ENCODE measurements at regions not wholly inside any gene's neighbourhood (a gene's known extent, or its start where the extent isn't known, plus 50 kb on each side); places are given as distances from the start of the nearest gene placed in this dataset.

- Mint-ChIP-seq H3K36me3 (ENCODE audit: low read depth) (no peaks in the 10 kb centered on the region), H3K9me3 (no peaks in the 10 kb centered on the region), H3K27ac (no peak overlapping the region), H3K4me3 (no peak overlapping the region), H3K27me3 (ENCODE audit: low read depth) (peaks cover 16% of the 10 kb centered on the region), H3K4me1 (ENCODE audit: low read depth) (no peaks in the 10 kb centered on the region)
- intact Hi-C loops (cut with micrococcal nuclease), result no loop called here
- no peak for DNase-seq
- CTCF ChIA-PET, result no interaction called here
Observed at GRCh38 chr7:121574109-121574508, 178.0 kb upstream of the FAM3C start.

DNA sequence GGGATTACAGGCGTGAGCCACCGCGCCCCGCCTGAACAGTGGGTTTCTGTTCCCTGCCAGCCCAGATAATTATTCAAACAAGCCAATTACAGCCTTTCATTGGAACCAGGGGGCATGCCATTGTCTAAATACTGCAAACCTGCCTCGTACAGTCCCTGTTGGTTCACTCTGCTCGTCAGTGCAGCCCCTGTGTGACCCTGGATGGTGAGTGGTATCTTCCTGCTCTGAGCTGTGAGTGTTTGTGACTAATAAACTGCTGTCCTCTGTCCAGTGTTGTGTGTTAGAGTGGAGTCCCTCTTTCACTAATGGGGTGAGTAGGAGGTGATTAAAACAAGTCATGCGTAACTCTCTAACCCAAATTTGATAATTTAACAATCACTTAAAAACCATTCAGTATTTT, 176.5 kb upstream of the FAM3C start:
- no peak overlapping the region for H3K4me3 Mint-ChIP-seq
- H3K36me3 Mint-ChIP-seq (ENCODE audit: low read depth), result no peaks in the 10 kb centered on the region
- intact Hi-C loops (cut with micrococcal nuclease), result no loop called here
- no peak overlapping the region for H3K27ac Mint-ChIP-seq
- CTCF ChIA-PET, result no interaction called here
- no peaks in the 10 kb centered on the region for H3K9me3 Mint-ChIP-seq
- H3K4me1 Mint-ChIP-seq (ENCODE audit: low read depth), result no peaks in the 10 kb centered on the region
- DNase-seq, result no peak
- peaks cover 18% of the 10 kb centered on the region for H3K27me3 Mint-ChIP-seq (ENCODE audit: low read depth)

DNA sequence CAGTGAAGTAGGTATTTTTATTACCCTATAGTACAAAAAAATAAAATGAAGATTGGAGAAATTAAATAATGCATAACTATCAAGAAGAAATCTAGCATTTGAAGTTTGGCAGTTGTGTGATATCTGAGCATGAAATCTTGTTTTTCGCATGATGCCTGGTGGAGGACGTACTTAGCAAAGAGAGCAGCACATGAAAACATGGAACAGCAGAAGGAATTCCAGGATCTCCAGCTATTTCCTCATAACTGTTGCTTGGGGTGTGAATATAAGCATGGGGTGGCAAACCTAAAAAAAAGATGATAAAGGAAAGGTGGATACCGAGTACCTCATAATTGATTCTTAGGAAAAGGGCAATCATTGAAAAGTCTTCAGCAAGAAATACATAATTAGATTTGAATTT, 174.3 kb upstream of the FAM3C start:
- Mint-ChIP-seq H3K4me1 (ENCODE audit: low read depth) (no peaks in the 10 kb centered on the region), H3K36me3 (ENCODE audit: low read depth) (no peaks in the 10 kb centered on the region), H3K27me3 (ENCODE audit: low read depth) (peaks cover 11% of the 10 kb centered on the region), H3K4me3 (no peak overlapping the region), H3K9me3 (no peaks in the 10 kb centered on the region), H3K27ac (no peak overlapping the region)
- no peak for DNase-seq
- intact Hi-C loops (cut with micrococcal nuclease), result no loop called here
- CTCF ChIA-PET, result no interaction called here

DNA sequence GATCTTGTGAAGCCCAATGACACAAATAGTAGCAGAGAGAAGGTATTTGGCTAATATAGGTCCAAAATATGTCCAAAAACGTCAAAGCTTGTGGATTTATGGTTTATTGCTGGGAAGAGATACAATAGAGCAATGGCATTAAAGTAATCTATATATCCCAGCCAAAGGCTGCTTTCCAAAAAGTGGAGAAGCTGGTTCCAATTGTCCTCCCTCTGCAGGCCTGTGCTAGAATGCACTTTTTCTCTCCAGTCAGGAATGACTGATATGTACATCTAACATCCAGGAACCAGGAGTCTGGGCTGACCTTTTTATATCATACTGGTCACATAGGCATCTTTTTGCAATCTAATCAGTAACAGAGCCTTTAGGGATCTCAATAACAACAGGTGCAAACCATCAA, 167.1 kb upstream of the FAM3C start:
- no peaks in the 10 kb centered on the region for H3K4me1 Mint-ChIP-seq (ENCODE audit: low read depth)
- no peaks in the 10 kb centered on the region for H3K27me3 Mint-ChIP-seq (ENCODE audit: low read depth)
- CTCF ChIA-PET, result no interaction called here
- H3K9me3 Mint-ChIP-seq, result no peaks in the 10 kb centered on the region
- no peak overlapping the region for H3K4me3 Mint-ChIP-seq
- DNase-seq, result no peak
- H3K27ac Mint-ChIP-seq, result no peak overlapping the region
- H3K36me3 Mint-ChIP-seq (ENCODE audit: low read depth), result no peaks in the 10 kb centered on the region
- intact Hi-C loops (cut with micrococcal nuclease), result no loop called here

DNA sequence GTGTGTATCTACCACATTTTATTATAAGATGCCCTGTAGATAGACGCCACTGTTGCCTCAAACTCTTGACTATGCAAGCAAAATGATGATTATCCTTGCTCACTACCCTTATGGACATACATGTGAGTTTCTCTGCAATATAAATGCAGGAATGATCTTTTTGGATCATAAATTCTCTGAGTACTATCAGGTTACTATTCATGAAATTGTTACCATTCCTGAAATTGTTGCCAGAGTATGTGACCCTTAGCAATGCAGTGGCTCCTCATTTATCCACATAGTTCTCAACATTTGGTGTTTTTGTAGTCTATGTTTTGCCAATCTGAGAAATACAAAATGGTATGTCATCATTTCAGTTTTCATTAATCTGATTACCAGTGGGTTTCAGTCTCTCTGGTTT, 166.2 kb upstream of the FAM3C start:
- no peaks in the 10 kb centered on the region for H3K4me1 Mint-ChIP-seq (ENCODE audit: low read depth)
- H3K27me3 Mint-ChIP-seq (ENCODE audit: low read depth), result no peaks in the 10 kb centered on the region
- H3K36me3 Mint-ChIP-seq (ENCODE audit: low read depth), result no peaks in the 10 kb centered on the region
- CTCF ChIA-PET, result no interaction called here
- no peaks in the 10 kb centered on the region for H3K9me3 Mint-ChIP-seq
- no peak overlapping the region for H3K27ac Mint-ChIP-seq
- DNase-seq, result no peak
- intact Hi-C loops (cut with micrococcal nuclease), result no loop called here
- H3K4me3 Mint-ChIP-seq, result no peak overlapping the region

- Mint-ChIP-seq H3K27ac (no peak overlapping the region), H3K27me3 (ENCODE audit: low read depth) (no peaks in the 10 kb centered on the region), H3K4me3 (no peak overlapping the region), H3K9me3 (no peaks in the 10 kb centered on the region), H3K4me1 (ENCODE audit: low read depth) (no peaks in the 10 kb centered on the region), H3K36me3 (ENCODE audit: low read depth) (no peaks in the 10 kb centered on the region)
- DNase-seq, result no peak
- CTCF ChIA-PET, result interaction anchor here (0.6 kb wide), 1 partner anchor 95 kb away, joined by 3 read pairs; no protein-coding TSS in a partner anchor
- intact Hi-C loops (cut with micrococcal nuclease), result no loop called here
Observed at GRCh38 chr7:121561717-121562116, 165.6 kb upstream of the FAM3C start.

DNA sequence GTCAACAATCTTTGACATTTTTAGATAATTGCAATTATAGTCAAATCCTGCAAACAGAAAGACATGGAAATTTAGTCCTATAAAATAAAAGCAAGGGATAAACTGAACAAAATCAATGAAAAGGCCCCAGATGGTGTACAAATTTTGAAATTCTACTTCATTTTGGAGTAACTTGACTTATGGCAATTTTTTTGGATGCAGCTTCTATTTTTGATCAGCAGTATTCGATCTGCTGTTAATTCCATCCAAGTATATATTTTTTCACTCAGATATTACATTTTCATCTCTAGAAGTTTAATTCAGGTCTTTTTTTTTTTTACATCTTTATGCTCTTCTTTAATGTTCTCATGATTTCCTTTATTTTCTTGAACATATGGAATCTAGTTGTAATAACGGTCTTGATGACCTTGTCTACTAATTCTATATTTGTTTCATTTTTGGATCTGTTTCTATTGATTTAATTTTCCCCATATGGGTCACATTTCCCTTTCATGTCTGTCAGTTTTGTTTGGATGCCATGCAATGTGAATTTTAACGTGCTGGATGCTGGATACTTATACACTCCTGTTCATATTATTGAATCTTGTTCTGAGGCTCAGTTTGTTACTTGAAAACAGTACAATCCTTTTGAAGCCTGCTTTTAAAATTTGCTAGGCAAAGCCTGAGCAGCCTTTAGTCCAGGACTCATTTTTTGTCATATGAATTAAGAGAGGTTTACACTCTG, 164.3 kb upstream of the FAM3C start:
- DNase-seq, result no peak
- H3K4me3 Mint-ChIP-seq, result no peak overlapping the region
- no peaks in the 10 kb centered on the region for H3K36me3 Mint-ChIP-seq (ENCODE audit: low read depth)
- H3K9me3 Mint-ChIP-seq, result no peaks in the 10 kb centered on the region
- no peaks in the 10 kb centered on the region for H3K27me3 Mint-ChIP-seq (ENCODE audit: low read depth)
- CTCF ChIA-PET, result interaction anchor here (0.9 kb wide), 1 partner anchor 12 kb away, joined by 5 read pairs; no protein-coding TSS in a partner anchor
- intact Hi-C loops (cut with micrococcal nuclease), result no loop called here
- H3K4me1 Mint-ChIP-seq (ENCODE audit: low read depth), result no peaks in the 10 kb centered on the region
- no peak overlapping the region for H3K27ac Mint-ChIP-seq

DNA sequence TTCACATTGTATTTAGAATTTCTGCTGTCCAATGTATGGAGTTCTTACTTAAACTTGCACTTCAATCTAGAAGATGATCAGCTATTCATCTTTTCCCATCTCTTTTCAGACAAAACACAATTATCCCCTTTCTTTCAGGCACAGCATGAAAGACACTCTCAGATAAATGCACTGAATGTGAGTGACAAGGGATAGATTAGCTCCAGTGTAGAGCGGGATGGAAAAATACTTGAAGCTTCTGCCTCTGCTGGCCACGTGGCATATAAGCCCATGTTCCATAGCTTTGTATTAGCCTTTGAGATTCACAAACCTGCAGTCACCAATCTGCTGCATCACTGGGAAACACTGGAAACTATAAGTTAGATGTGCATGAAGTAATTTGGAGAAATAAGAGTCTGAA, 162.2 kb upstream of the FAM3C start:
- H3K4me3 Mint-ChIP-seq, result no peak overlapping the region
- CTCF ChIA-PET, result interaction anchor here (1.0 to 2.0 kb wide), 4 partner anchors 10 to 184 kb away, joined by 3 to 5 read pairs (median 3); partner anchors contain the start of gene FAM3C
- H3K9me3 Mint-ChIP-seq, result no peaks in the 10 kb centered on the region
- H3K27ac Mint-ChIP-seq, result no peak overlapping the region
- intact Hi-C loops (cut with micrococcal nuclease), result no loop called here
- H3K36me3 Mint-ChIP-seq (ENCODE audit: low read depth), result no peaks in the 10 kb centered on the region
- DNase-seq, result no peak
- peaks cover 2% of the 10 kb centered on the region for H3K27me3 Mint-ChIP-seq (ENCODE audit: low read depth)
- no peaks in the 10 kb centered on the region for H3K4me1 Mint-ChIP-seq (ENCODE audit: low read depth)

- Mint-ChIP-seq H3K4me3 (no peak overlapping the region), H3K4me1 (ENCODE audit: low read depth) (no peaks in the 10 kb centered on the region), H3K27me3 (ENCODE audit: low read depth) (peaks cover 2% of the 10 kb centered on the region), H3K36me3 (ENCODE audit: low read depth) (no peaks in the 10 kb centered on the region), H3K27ac (no peak overlapping the region), H3K9me3 (no peaks in the 10 kb centered on the region)
- intact Hi-C loops (cut with micrococcal nuclease), result no loop called here
- CTCF ChIA-PET, result interaction anchor here (1.1 to 2.0 kb wide), 4 partner anchors 9 to 189 kb away, joined by 3 to 5 read pairs (median 4); no protein-coding TSS in a partner anchor
- no peak for DNase-seq
Observed at GRCh38 chr7:121557034-121557892, 161.2 kb upstream of the FAM3C start.

- no peak for DNase-seq
- Mint-ChIP-seq H3K27me3 (ENCODE audit: low read depth) (peaks cover 2% of the 10 kb centered on the region), H3K36me3 (ENCODE audit: low read depth) (no peaks in the 10 kb centered on the region), H3K27ac (no peak overlapping the region), H3K9me3 (no peaks in the 10 kb centered on the region), H3K4me3 (no peak overlapping the region), H3K4me1 (ENCODE audit: low read depth) (no peaks in the 10 kb centered on the region)
- intact Hi-C loops (cut with micrococcal nuclease), result no loop called here
- CTCF ChIA-PET, result interaction anchor here (1.0 kb wide), 1 partner anchor 188 kb away, joined by 3 read pairs; no protein-coding TSS in a partner anchor
Observed at GRCh38 chr7:121555558-121555957, 159.4 kb upstream of the FAM3C start.

- DNase-seq, result no peak
- no peak overlapping the region for H3K27ac Mint-ChIP-seq
- CTCF ChIA-PET, result interaction anchor here (0.6 to 3.8 kb wide), 16 partner anchors 9 to 439 kb away, joined by 3 to 54 read pairs (median 3); no protein-coding TSS in a partner anchor
- no peak overlapping the region for H3K4me3 Mint-ChIP-seq
- peaks cover 3% of the 10 kb centered on the region for H3K9me3 Mint-ChIP-seq
- no peaks in the 10 kb centered on the region for H3K27me3 Mint-ChIP-seq (ENCODE audit: low read depth)
- peaks cover 29% of the 10 kb centered on the region for H3K4me1 Mint-ChIP-seq (ENCODE audit: low read depth)
- no peaks in the 10 kb centered on the region for H3K36me3 Mint-ChIP-seq (ENCODE audit: low read depth)
- intact Hi-C loops (cut with micrococcal nuclease), result loop anchor here (1.0 to 2.0 kb wide), 6 partner anchors 151 to 561 kb away; partner anchors contain the start of gene FAM3C
Observed at GRCh38 chr7:121547544-121548092, 151.5 kb upstream of the FAM3C start.

Data from activated naive CD4-positive, alpha-beta T cell treated with anti-CD3 and anti-CD28 coated beads for 36 hours (primary cell).